ENCODE measurements at regions not wholly inside any gene's neighbourhood (a gene's known extent, or its start where the extent isn't known, plus 50 kb on each side); places are given as distances from the start of the nearest gene placed in this dataset.

- no peak for TF ChIP-seq CTCF (IDR thresholded peaks at IDR 0.05; ENCODE audit: partially characterized antibody, unreplicated experiment)
- Mint-ChIP-seq H3K36me3 (ENCODE audit: unreplicated experiment) (no peaks in the 10 kb centered on the region), H3K27me3 (ENCODE audit: unreplicated experiment) (no peaks in the 10 kb centered on the region), H3K4me3 (ENCODE audit: unreplicated experiment) (no peak overlapping the region), H3K4me1 (ENCODE audit: low read depth, unreplicated experiment) (no peaks in the 10 kb centered on the region), H3K9me3 (ENCODE audit: unreplicated experiment) (no peaks in the 10 kb centered on the region), H3K27ac (ENCODE audit: unreplicated experiment) (no peak overlapping the region)
- DNase-seq, result no peak
These were observed 83.3 kb downstream of the ALDH8A1 start for GRCh38 chr6:134866563-134866962.

- no peak overlapping the region for H3K4me3 Mint-ChIP-seq (ENCODE audit: unreplicated experiment)
- no peak for DNase-seq
- H3K36me3 Mint-ChIP-seq (ENCODE audit: unreplicated experiment), result no peaks in the 10 kb centered on the region
- no peak for TF ChIP-seq CTCF (IDR thresholded peaks at IDR 0.05; ENCODE audit: partially characterized antibody, unreplicated experiment)
- H3K9me3 Mint-ChIP-seq (ENCODE audit: unreplicated experiment), result no peaks in the 10 kb centered on the region
- H3K27ac Mint-ChIP-seq (ENCODE audit: unreplicated experiment), result no peak overlapping the region
- H3K4me1 Mint-ChIP-seq (ENCODE audit: low read depth, unreplicated experiment), result no peaks in the 10 kb centered on the region
- no peaks in the 10 kb centered on the region for H3K27me3 Mint-ChIP-seq (ENCODE audit: unreplicated experiment)
These were observed 85.3 kb downstream of the ALDH8A1 start for GRCh38 chr6:134864558-134864957.

- H3K4me3 Mint-ChIP-seq (ENCODE audit: unreplicated experiment), result no peak overlapping the region
- H3K4me1 Mint-ChIP-seq (ENCODE audit: low read depth, unreplicated experiment), result no peaks in the 10 kb centered on the region
- TF ChIP-seq CTCF (IDR thresholded peaks at IDR 0.05; ENCODE audit: partially characterized antibody, unreplicated experiment), result no peak
- H3K9me3 Mint-ChIP-seq (ENCODE audit: unreplicated experiment), result no peaks in the 10 kb centered on the region
- H3K27ac Mint-ChIP-seq (ENCODE audit: unreplicated experiment), result no peak overlapping the region
- no peaks in the 10 kb centered on the region for H3K36me3 Mint-ChIP-seq (ENCODE audit: unreplicated experiment)
- H3K27me3 Mint-ChIP-seq (ENCODE audit: unreplicated experiment), result no peaks in the 10 kb centered on the region
- DNase-seq, result no peak
These were observed 86.0 kb downstream of the ALDH8A1 start for GRCh38 chr6:134863763-134864510.

GRCh38 chr6:134854366-134854765 is 95.5 kb downstream of the ALDH8A1 start:
- H3K27ac Mint-ChIP-seq (ENCODE audit: unreplicated experiment), result no peak overlapping the region
- TF ChIP-seq CTCF (IDR thresholded peaks at IDR 0.05; ENCODE audit: partially characterized antibody, unreplicated experiment), result no peak
- no peak overlapping the region for H3K4me3 Mint-ChIP-seq (ENCODE audit: unreplicated experiment)
- peaks cover 5% of the 10 kb centered on the region for H3K4me1 Mint-ChIP-seq (ENCODE audit: low read depth, unreplicated experiment)
- H3K9me3 Mint-ChIP-seq (ENCODE audit: unreplicated experiment), result peaks cover 1% of the 10 kb centered on the region
- no peaks in the 10 kb centered on the region for H3K27me3 Mint-ChIP-seq (ENCODE audit: unreplicated experiment)
- H3K36me3 Mint-ChIP-seq (ENCODE audit: unreplicated experiment), result no peaks in the 10 kb centered on the region
- no peak for DNase-seq

Data from glutamatergic neuron (in vitro differentiated cells).